ENCODE measurements at regions not wholly inside any gene's neighbourhood (a gene's known extent, or its start where the extent isn't known, plus 50 kb on each side); places are given as distances from the start of the nearest gene placed in this dataset.

GRCh38 chr2:217687771-217688170 is 315.0 kb downstream of the TNS1 start:
- no peak for DNase-seq

- DNase-seq: peak; percentile 7
Measured at GRCh38 chr2:217685255-217685605, 317.6 kb downstream of the TNS1 start.

- no peak for DNase-seq
Measured at GRCh38 chr2:217684431-217685254, 318.2 kb downstream of the TNS1 start.

GRCh38 chr2:217683106-217683870 is 319.5 kb downstream of the TNS1 start:
- no peak for DNase-seq

- no peak for DNase-seq
Measured at GRCh38 chr2:217681791-217682190, 321.0 kb downstream of the TNS1 start.

- DNase-seq: no peak
Measured at GRCh38 chr2:217680381-217680780, 322.4 kb downstream of the TNS1 start.

- no peak for DNase-seq
Measured at GRCh38 chr2:217673627-217674026, 329.2 kb downstream of the TNS1 start.

- DNase-seq: no peak
Measured at GRCh38 chr2:217672472-217672871, 330.3 kb downstream of the TNS1 start.

- no peak for DNase-seq
Measured at GRCh38 chr2:217671871-217672270, 330.9 kb downstream of the TNS1 start.

GRCh38 chr2:217671075-217671474 is 331.7 kb downstream of the TNS1 start:
- no peak for DNase-seq

GRCh38 chr2:217669831-217670230 is 333.0 kb downstream of the TNS1 start:
- DNase-seq: no peak

- no peak for DNase-seq
Measured at GRCh38 chr2:217667512-217667911, 335.3 kb downstream of the TNS1 start.

- DNase-seq: no peak
Measured at GRCh38 chr2:217667035-217667434, 335.8 kb downstream of the TNS1 start.

GRCh38 chr2:217666338-217666737 is 336.5 kb downstream of the TNS1 start:
- no peak for DNase-seq

GRCh38 chr2:217664761-217665160 is 338.0 kb downstream of the TNS1 start:
- DNase-seq: no peak

GRCh38 chr2:217662984-217663602 is 339.7 kb downstream of the TNS1 start:
- DNase-seq: no peak

- no peak for DNase-seq
Measured at GRCh38 chr2:217661378-217661777, 341.4 kb downstream of the TNS1 start.

GRCh38 chr2:217660423-217660822 is 342.4 kb downstream of the TNS1 start:
- DNase-seq: no peak

GRCh38 chr2:217658806-217659205 is 344.0 kb downstream of the TNS1 start:
- DNase-seq: no peak

GRCh38 chr2:217657252-217657651 is 345.5 kb downstream of the TNS1 start:
- DNase-seq: no peak

- no peak for DNase-seq
Measured at GRCh38 chr2:217656316-217656715, 346.5 kb downstream of the TNS1 start.

GRCh38 chr2:217655651-217656050 is 347.1 kb downstream of the TNS1 start:
- DNase-seq: no peak

GRCh38 chr2:217654168-217654567 is 348.6 kb downstream of the TNS1 start:
- DNase-seq: no peak
